Thyroid gland (tissue), 4 donors: ENCODE measurements at regions not wholly inside any gene's neighbourhood (a gene's known extent, or its start where the extent isn't known, plus 50 kb on each side); places are given as distances from the start of the nearest gene placed in this dataset.

Source experiments
- DNase-seq, 2 donors: peaks; one replicate each; pipeline ENCODE4 v3.0.0-alpha.2; 2019
- H3K27ac ChIP-seq, 3 donors: fragments of 200-600 bp; sonication (generic); 1 replicate in 2 of 3; 2 replicates in 1 of 3; pipeline ENCODE4 v1.5.1; 2016 to 2019; ENCODE audit warnings: mild to moderate bottlenecking in 1 of 3, moderate library complexity in 1 of 3
- H3K27me3 ChIP-seq: fragments of 200-600 bp; sonication (generic); one replicate; pipeline ENCODE4 v1.5.1; 2019
- H3K36me3 ChIP-seq, 2 donors: fragments of 200-600 bp; sonication (generic); one replicate each; pipeline ENCODE4 v1.5.1; 2016 to 2019
- H3K4me1 ChIP-seq, 2 donors: fragments of 200-600 bp; sonication (generic); one replicate each; pipeline ENCODE4 v1.5.1; 2017 to 2019
- H3K4me3 ChIP-seq, 3 donors: fragments of 200-600 bp; sonication (generic); replicated peaks in 1 of 3; 1 replicate in 2 of 3; 2 replicates in 1 of 3; pipeline ENCODE4 v1.5.1; 2016; ENCODE audit warnings: mild to moderate bottlenecking in 1 of 3
- H3K9me3 ChIP-seq: fragments of 200-600 bp; sonication (generic); one replicate; pipeline ENCODE4 v1.5.1; 2017
- POLR2A ChIP-seq, 2 donors: fragments of 450-650 bp; IDR thresholded peaks; one replicate each; pipeline ENCODE4 v1.6.1; 2017; ENCODE audit warnings: antibody characterized with exemption in 2 of 2, mild to moderate bottlenecking in 2 of 2, moderate library complexity in 1 of 2
- WGBS, 2 donors: methylation state at CpG; one replicate each; pipeline ENCODE4 v1.1.5; 2017; 5-methylcytosine and 5-hydroxymethylcytosine counted together
- intact Hi-C: fragments of 100-400 bp; cut with DNase I; formaldehyde crosslinking; loops from one replicate; pipeline ENCODE4 v1.15.1; 2023
- TF ChIP-seq, protein P1 (sequence below), 6 experiments: fragments of 200-600 bp in 3 of 6; fragments of 450-650 bp in 3 of 6; sonication (generic) in 3 of 6; IDR thresholded peaks; one replicate each; pipeline ENCODE4 v1.5.1; 2016 to 2019; ENCODE audit warnings: antibody characterized with exemption in 6 of 6, mild to moderate bottlenecking in 2 of 6, inconsistent platforms in 1 of 6, moderate library complexity in 1 of 6

GRCh38 chr4:157564218-157564617 lies 343.7 kb downstream of the GRIA2 start:
- intact Hi-C loops, result no loop called here
- no peak for DNase-seq
- H3K4me1 ChIP-seq, result no peaks in the 10 kb centered on the region
- H3K4me3 ChIP-seq, result no peak overlapping the region
- H3K36me3 ChIP-seq, result no peaks in the 10 kb centered on the region
- no peaks in the 10 kb centered on the region for H3K9me3 ChIP-seq
- no peaks in the 10 kb centered on the region for H3K27me3 ChIP-seq
- TF ChIP-seq POLR2A (IDR thresholded peaks at IDR 0.05), result no peak
- TF ChIP-seq, protein P1, sequence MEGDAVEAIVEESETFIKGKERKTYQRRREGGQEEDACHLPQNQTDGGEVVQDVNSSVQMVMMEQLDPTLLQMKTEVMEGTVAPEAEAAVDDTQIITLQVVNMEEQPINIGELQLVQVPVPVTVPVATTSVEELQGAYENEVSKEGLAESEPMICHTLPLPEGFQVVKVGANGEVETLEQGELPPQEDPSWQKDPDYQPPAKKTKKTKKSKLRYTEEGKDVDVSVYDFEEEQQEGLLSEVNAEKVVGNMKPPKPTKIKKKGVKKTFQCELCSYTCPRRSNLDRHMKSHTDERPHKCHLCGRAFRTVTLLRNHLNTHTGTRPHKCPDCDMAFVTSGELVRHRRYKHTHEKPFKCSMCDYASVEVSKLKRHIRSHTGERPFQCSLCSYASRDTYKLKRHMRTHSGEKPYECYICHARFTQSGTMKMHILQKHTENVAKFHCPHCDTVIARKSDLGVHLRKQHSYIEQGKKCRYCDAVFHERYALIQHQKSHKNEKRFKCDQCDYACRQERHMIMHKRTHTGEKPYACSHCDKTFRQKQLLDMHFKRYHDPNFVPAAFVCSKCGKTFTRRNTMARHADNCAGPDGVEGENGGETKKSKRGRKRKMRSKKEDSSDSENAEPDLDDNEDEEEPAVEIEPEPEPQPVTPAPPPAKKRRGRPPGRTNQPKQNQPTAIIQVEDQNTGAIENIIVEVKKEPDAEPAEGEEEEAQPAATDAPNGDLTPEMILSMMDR (IDR thresholded peaks at IDR 0.05), result no peak
- no peak overlapping the region for H3K27ac ChIP-seq
- WGBS, 2 donors, result 84% methylated on average over 2 of the region's 2 CpGs

- TF ChIP-seq, protein P1 (IDR thresholded peaks at IDR 0.05), result no peak
- no peak for TF ChIP-seq POLR2A (IDR thresholded peaks at IDR 0.05)
- WGBS, 2 donors, result 48 to 58% methylated on average over 2 of the region's 2 CpGs
Observed at GRCh38 chr4:157558016-157558415, 337.5 kb downstream of the GRIA2 start.

GRCh38 chr4:157550028-157550427 lies 329.5 kb downstream of the GRIA2 start:
- TF ChIP-seq, protein P1 (IDR thresholded peaks at IDR 0.05), result no peak
- TF ChIP-seq POLR2A (IDR thresholded peaks at IDR 0.05), result no peak
- Histone ChIP-seq H3K27me3 (no peaks in the 10 kb centered on the region), H3K4me1 (no peaks in the 10 kb centered on the region), H3K9me3 (no peaks in the 10 kb centered on the region), H3K36me3 (no peaks in the 10 kb centered on the region), H3K27ac (no peak overlapping the region), H3K4me3 (no peak overlapping the region)
- intact Hi-C loops, result no loop called here
- WGBS, 2 donors, result 69 to 82% methylated on average over 5 of the region's 5 CpGs
- DNase-seq, result no peak

More at GRCh38 chr4:157558016-157558415, 337.5 kb downstream of the GRIA2 start:
- H3K27me3 ChIP-seq, result no peaks in the 10 kb centered on the region
- H3K4me1 ChIP-seq, result no peaks in the 10 kb centered on the region
- H3K9me3 ChIP-seq, result no peaks in the 10 kb centered on the region
- H3K27ac ChIP-seq, result no peak overlapping the region
- H3K36me3 ChIP-seq, result no peaks in the 10 kb centered on the region
- DNase-seq, result no peak
- no peak overlapping the region for H3K4me3 ChIP-seq
- intact Hi-C loops, result no loop called here

DNA sequence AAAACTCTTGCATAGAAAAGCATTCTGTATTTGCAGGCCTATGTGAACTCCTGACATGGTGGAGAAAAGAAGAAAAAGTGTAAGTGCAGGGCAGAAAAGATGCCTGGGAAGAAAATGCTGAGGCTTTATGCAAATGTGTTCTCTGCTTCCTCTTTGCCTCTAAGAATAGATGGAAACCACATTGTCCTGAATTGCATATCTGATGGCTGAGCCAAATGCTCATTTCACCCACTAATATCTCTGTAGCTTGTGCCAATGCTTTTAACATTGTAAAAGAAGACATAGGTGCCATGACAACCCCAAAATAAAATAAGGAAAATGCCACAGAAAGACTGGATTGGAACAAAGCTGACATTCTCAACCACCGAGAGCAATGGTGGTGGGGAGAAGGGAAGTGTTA lies 307.4 kb downstream of the GRIA2 start:
- TF ChIP-seq POLR2A (IDR thresholded peaks at IDR 0.05), result no peak
- TF ChIP-seq, protein P1 (IDR thresholded peaks at IDR 0.05), result no peak
- 85 to 87% methylated on average over 1 of the region's 1 CpG for WGBS, 2 donors
- intact Hi-C loops, result no loop called here
- H3K27ac ChIP-seq, result no peak overlapping the region
- no peak overlapping the region for H3K4me3 ChIP-seq
- H3K27me3 ChIP-seq, result no peaks in the 10 kb centered on the region
- H3K9me3 ChIP-seq, result no peaks in the 10 kb centered on the region
- H3K36me3 ChIP-seq, result no peaks in the 10 kb centered on the region
- no peak for DNase-seq
- no peaks in the 10 kb centered on the region for H3K4me1 ChIP-seq

GRCh38 chr4:157521906-157522305 lies 301.4 kb downstream of the GRIA2 start:
- DNase-seq, result no peak
- intact Hi-C loops, result no loop called here
- 72 to 80% methylated on average over 2 of the region's 2 CpGs for WGBS, 2 donors
- Histone ChIP-seq H3K36me3 (no peaks in the 10 kb centered on the region), H3K9me3 (no peaks in the 10 kb centered on the region), H3K27me3 (no peaks in the 10 kb centered on the region), H3K27ac (no peak overlapping the region), H3K4me1 (no peaks in the 10 kb centered on the region), H3K4me3 (no peak overlapping the region)
- TF ChIP-seq, protein P1 (IDR thresholded peaks at IDR 0.05), result no peak
- TF ChIP-seq POLR2A (IDR thresholded peaks at IDR 0.05), result no peak
